Bone marrow (tissue), 2 donors: ENCODE measurements at regions not wholly inside any gene's neighbourhood (a gene's known extent, or its start where the extent isn't known, plus 50 kb on each side); places are given as distances from the start of the nearest gene placed in this dataset.
A peak's percentile ranks its signal among the peaks of the same experiment; 100 is the strongest.
"Not testable (repeated sequence)": the region's sequence is repeated elsewhere in the genome, so short reads cannot be mapped to it uniquely, and the experiment has no call there.

Experiments used
- DNase-seq, 2 donors: peaks; one replicate each; lab custom pipeline; 2025; lab: John Stamatoyannopoulos, UW

- no peak for DNase-seq
These were observed 94.7 kb upstream of the PWP1 start for GRCh38 chr12:107590814-107591375.

DNA sequence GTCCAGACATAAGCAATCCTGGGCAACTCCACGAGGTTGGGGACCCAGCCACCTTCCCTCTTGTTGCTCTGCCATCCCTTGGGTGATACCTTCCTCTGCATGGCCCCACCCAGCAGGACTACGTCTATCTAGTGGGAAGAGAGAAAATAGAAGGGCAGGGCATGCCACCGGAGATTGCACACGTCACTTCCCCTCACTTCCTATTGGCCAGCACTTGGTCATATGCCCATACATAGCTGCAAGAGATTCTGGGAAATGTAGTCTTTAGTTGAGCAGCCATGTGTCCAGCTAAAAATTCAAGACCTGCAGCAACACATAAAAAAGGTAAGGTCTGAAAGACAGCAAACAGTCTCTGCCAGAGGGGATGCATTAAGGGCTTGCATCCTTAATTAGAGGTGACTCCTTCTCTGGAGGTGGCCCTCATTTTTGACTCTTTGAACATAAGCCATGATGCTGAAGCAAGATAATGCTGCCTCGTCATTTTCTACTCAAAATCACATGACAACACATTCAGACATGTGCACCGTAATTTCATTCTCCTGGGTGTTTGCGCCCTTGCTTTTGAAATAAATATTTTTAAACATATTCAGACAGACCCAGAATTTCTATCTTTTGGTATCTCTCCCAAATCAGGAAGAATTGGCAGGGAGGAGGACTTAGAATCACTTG is 91.8 kb upstream of the PWP1 start:
- DNase-seq, result no peak

- no peak for DNase-seq
These were observed 90.6 kb upstream of the PWP1 start for GRCh38 chr12:107594995-107595394.

GRCh38 chr12:107597695-107598410 is 87.7 kb upstream of the PWP1 start:
- DNase-seq, result no peak

DNA sequence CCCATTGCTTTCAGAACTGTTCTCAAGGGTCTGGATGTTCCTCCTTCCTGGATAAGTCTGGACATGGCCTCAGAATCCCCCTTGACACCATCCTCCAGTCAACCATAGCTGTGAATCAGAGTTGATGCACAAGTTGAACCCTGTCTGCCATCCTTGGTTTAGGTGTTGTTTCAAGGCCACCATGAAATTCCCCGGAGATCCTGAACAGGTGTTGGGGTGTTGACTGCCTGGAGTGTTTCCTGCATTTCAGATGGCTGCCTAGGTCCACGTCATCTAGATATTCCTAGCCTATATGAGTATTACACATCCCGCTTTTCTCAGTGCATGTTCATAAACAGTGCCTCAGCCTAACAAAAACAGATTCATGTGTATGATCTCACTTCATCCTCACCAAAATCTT is 86.7 kb upstream of the PWP1 start:
- no peak for DNase-seq

DNA sequence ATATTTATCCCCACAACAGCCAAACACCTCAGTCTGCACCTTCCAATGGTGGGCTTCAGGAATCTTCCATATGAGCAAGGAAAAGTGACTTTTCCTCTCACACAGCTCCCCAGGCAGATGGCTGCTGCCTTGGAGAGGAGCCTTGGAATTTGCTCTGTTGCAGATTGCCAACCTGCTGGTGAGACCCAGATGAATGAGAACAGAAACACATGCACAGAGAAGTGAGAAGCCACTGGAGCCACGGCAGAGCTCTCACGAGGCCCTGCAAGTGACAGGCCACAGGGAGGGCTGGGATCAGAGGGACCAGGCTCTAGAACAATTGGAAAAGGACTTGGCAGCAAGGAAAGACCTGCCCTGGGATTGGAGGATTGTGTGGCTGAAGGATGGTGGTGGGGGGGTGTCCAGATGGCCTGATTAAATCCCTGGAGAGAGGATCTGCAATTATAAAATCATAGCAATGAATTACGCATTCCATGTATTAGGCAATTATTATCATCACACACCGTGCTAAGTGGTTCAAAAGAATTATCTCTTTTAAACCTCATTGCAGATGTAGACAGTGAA is 84.9 kb upstream of the PWP1 start:
- no peak for DNase-seq

- no peak for DNase-seq
These were observed 83.2 kb upstream of the PWP1 start for GRCh38 chr12:107602446-107602845.

DNA sequence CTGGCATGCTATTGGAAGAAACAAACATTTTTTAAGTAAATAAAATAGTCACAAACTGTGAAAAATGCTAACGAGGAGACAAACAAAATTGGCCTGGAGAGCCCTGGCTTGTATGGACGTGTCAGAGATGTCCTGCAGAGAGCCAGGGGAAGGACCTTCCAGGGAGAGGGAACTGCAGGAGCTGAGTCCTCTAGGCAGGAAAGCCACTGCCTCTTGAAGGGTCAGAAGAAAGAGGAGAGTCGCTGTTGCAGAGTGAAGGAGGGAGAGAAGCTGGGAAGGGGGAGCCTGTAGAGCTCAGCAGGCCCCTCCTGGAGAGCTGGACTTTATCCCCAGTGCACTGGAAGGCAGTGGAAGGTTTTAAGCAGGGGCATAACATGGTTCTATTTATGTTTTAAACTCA is 80.3 kb upstream of the PWP1 start:
- DNase-seq, result no peak

GRCh38 chr12:107607464-107608392 is 77.9 kb upstream of the PWP1 start:
- peak; percentile 16 to 37 for DNase-seq

GRCh38 chr12:107608779-107609178 is 76.8 kb upstream of the PWP1 start:
- DNase-seq, result not testable (repeated sequence)

DNA sequence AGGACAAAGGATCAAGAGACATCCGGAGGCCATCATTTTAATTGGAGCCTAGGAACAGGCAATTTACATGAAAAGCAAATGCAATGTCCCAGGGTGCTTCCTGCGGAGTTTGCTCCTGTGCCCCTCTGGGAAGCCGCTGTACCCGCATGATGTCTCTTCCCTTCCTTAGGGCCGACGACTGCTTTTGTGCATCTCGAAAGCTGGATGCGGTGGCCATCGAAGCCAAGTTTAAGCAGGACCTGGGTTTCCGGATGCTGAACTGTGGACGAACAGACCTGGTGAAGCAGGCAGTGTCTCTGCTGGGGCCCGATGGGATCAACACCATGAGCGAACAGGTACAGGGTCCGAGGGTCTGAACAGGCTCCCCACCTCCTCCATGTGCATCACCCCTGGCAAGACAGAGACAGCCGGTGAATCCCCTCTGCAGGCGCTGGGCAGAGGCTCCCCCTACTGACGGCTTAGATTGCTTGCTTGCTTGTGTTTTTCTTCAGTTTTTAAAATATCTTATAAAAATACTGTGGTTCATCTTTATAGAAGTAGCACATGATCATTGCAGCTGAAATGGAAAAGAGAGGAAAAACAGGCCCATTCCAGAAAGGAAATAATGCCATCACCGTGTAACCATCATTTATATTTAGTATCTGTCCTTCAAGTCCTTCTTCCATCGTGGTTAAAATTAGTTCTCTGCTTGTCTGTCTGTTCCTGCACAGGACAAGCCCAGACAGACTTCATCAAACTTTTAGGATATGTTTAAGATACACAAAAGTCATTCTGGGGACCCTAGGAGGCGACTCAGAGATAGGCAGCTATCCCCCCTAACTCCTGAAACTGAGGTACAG is 75.4 kb upstream of the PWP1 start:
- DNase-seq, result no peak

- DNase-seq, result no peak
These were observed 73.1 kb upstream of the PWP1 start for GRCh38 chr12:107612508-107612907.

- DNase-seq, result no peak
These were observed 68.7 kb upstream of the PWP1 start for GRCh38 chr12:107616941-107617340.

DNA sequence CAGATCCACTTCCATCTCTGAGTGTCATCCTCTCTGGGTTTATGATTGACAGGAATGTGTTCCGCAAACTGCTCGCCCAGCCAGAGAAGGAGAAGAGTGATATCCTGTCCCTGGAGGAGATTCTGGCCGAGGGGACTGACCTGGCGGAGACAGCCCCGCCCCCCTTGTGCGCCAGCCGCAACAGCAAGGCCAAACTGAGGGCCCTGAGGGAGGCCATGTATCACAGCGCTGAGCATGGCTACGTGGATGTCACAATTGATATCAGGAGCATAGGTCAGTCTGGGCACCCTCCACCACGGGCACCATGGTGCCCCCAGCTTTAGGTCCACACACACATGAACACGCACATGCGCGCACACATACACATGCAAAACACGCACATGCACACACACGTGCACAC is 67.5 kb upstream of the PWP1 start:
- no peak for DNase-seq

DNA sequence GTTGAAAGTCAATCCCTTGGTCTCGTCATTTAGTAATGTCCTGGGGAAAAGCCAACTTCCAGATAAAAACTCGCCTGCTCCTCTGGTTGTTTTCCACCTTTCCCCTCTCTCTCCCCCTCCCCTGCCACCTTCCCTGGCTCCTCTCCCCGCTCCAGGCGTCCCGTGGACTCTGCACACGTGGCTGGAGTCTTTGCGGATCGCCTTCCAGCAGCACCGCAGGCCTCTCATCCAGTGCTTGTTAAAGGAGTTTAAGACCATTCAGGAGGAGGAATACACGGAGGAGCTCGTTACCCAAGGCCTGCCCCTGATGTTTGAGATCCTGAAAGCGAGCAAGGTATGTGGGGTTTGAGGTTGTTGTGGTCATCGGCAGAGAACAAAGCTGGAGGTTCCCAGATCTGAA is 65.8 kb upstream of the PWP1 start:
- no peak for DNase-seq

DNA sequence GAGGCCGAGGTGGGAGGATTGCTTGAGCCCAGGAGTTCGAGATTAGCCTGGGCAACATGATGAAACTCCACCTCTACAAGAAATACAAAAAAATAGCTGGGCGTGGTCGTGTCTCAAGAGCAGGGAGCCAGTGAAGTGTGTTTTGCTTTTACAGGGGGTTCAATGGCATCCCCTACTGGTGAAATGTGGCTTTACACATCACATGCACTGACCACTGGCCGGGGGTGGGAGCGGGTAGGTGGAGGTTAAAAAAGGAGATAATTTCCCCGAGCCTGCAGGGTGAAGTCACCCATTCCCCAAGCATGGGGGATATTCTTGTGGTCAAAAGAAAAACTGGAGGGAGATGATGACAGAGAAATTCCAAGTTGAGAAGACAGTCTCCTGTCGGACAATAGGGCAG is 63.6 kb upstream of the PWP1 start:
- no peak for DNase-seq

- DNase-seq, result no peak
These were observed 61.1 kb upstream of the PWP1 start for GRCh38 chr12:107624493-107624892.

DNA sequence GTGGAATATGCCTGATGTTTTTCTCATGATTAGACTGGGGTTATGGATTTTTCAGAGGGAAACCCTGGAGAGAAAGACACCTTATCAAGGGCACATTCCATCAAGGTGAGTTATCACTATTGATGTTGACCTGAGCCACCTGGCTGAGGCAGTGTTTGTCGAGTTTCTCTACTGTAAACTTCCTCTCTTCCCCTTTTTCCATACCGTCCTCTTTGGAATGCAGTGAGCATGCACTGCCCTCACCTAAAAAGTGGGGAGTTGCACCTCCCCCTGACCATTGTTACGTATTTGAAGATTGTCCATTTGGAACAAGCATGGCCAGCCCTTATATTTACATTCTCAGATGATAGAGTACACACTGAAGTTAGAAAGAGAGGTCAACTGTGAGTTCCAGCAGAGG is 53.9 kb upstream of the PWP1 start:
- no peak for DNase-seq

- DNase-seq, result no peak
These were observed 53.4 kb upstream of the PWP1 start for GRCh38 chr12:107632246-107632645.

GRCh38 chr12:107634530-107634929 is 51.1 kb upstream of the PWP1 start:
- DNase-seq, result no peak

DNA sequence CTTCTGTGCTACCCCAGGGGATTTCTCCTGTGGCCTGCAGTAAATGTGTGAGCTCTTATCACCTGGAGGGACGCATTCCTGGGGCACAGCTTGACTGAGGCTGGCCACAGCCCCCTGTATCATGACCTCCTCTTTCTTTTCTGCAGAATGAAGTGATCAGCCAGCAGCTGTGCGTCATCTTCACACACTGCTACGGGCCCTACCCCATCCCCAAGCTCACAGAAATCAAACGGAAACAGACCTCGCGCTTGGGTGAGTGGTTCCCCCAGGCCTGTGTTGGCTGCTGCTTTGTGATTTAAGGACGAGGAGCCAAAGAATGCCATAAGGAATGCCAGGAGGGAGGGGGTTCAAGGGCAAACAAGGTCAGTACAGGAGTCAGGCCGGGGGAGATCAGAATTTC is 50.5 kb upstream of the PWP1 start:
- no peak for DNase-seq
